Kidney capillary endothelial cell (primary cell): ENCODE measurements at regions not wholly inside any gene's neighbourhood (a gene's known extent, or its start where the extent isn't known, plus 50 kb on each side); places are given as distances from the start of the nearest gene placed in this dataset.
"Not testable (repeated sequence)": the region's sequence is repeated elsewhere in the genome, so short reads cannot be mapped to it uniquely, and the experiment has no call there.

ENCODE experiments used
- DNase-seq: peaks from one replicate; pipeline ENCODE4 v3.0.0-alpha.2; 2018; ENCODE audit warnings: low spot score

GRCh38 chr18:78792094-78792493 lies 187.5 kb upstream of the SALL3 start:
- no peak for DNase-seq

- no peak for DNase-seq
Observed at GRCh38 chr18:78792736-78793135, 186.9 kb upstream of the SALL3 start.

- no peak for DNase-seq
Observed at GRCh38 chr18:78793313-78794070, 186.1 kb upstream of the SALL3 start.

- DNase-seq, result no peak
Observed at GRCh38 chr18:78794071-78794430, 185.6 kb upstream of the SALL3 start.

GRCh38 chr18:78796693-78797455 lies 182.7 kb upstream of the SALL3 start:
- DNase-seq, result no peak

GRCh38 chr18:78797499-78797898 lies 182.1 kb upstream of the SALL3 start:
- DNase-seq, result no peak

GRCh38 chr18:78798402-78799175 lies 181.0 kb upstream of the SALL3 start:
- DNase-seq, result no peak

GRCh38 chr18:78799382-78800089 lies 180.1 kb upstream of the SALL3 start:
- no peak for DNase-seq

GRCh38 chr18:78800102-78800851 lies 179.3 kb upstream of the SALL3 start:
- not testable (repeated sequence) for DNase-seq

GRCh38 chr18:78801011-78801410 lies 178.6 kb upstream of the SALL3 start:
- no peak for DNase-seq

- no peak for DNase-seq
Observed at GRCh38 chr18:78803104-78803503, 176.5 kb upstream of the SALL3 start.

- no peak for DNase-seq
Observed at GRCh38 chr18:78804206-78805030, 175.2 kb upstream of the SALL3 start.

GRCh38 chr18:78805840-78806239 lies 173.8 kb upstream of the SALL3 start:
- DNase-seq, result no peak

- DNase-seq, result no peak
Observed at GRCh38 chr18:78807668-78808067, 171.9 kb upstream of the SALL3 start.

GRCh38 chr18:78809845-78810244 lies 169.8 kb upstream of the SALL3 start:
- DNase-seq, result no peak

- DNase-seq, result no peak
Observed at GRCh38 chr18:78810706-78811105, 168.9 kb upstream of the SALL3 start.

- DNase-seq, result no peak
Observed at GRCh38 chr18:78812067-78812466, 167.6 kb upstream of the SALL3 start.

GRCh38 chr18:78813156-78813555 lies 166.5 kb upstream of the SALL3 start:
- DNase-seq, result no peak

GRCh38 chr18:78813936-78814710 lies 165.5 kb upstream of the SALL3 start:
- no peak for DNase-seq

GRCh38 chr18:78814766-78815165 lies 164.9 kb upstream of the SALL3 start:
- DNase-seq, result no peak
